Fibroblast of the aortic adventitia (primary cell): ENCODE measurements at regions not wholly inside any gene's neighbourhood (a gene's known extent, or its start where the extent isn't known, plus 50 kb on each side); places are given as distances from the start of the nearest gene placed in this dataset.
A peak's percentile ranks its signal among the peaks of the same experiment; 100 is the strongest.

Experiments used
- DNase-seq: peaks from one replicate; pipeline ENCODE4 v3.0.0-alpha.2; 2010; ENCODE audit warnings: low read depth
- H3K4me3 ChIP-seq: 2 replicates; pipeline ENCODE4 v1.5.1; 2011; ENCODE audit warnings: low read depth, mild to moderate bottlenecking, control low read depth, low read length, moderate library complexity
- TF ChIP-seq, protein P1 (sequence below): IDR thresholded peaks from 2 replicates; pipeline ENCODE4 v1.5.1; 2011; ENCODE audit warnings: mild to moderate bottlenecking, low read length, control low read depth, inconsistent platforms; ENCODE audit not compliant: insufficient read depth

DNA sequence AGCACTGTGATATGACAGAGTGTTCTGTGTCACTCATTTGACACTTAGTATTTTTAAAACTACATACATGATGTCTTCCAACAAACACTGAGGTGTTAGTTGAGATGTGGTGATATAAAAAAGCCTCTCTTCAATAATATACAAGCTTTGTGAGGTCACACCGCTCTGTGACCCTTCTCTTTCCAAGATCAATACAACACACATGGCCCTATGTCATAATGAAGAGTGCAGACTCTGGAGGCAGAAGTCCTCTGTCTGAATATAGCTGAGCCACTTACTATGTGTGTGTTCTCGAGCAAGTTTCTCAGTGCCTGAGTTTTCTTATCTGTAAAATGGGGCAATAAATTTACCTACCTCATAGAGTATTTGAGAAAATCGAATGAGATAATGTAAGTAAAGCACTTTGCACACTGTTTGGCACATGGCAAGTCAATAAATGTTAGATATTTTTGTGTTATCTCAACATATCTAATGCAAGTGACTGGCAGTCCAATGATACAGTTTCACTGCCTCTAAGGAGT lies 499.0 kb upstream of the MARCKS start:
- H3K4me3 ChIP-seq, result no peak overlapping the region
- TF ChIP-seq, protein P1, sequence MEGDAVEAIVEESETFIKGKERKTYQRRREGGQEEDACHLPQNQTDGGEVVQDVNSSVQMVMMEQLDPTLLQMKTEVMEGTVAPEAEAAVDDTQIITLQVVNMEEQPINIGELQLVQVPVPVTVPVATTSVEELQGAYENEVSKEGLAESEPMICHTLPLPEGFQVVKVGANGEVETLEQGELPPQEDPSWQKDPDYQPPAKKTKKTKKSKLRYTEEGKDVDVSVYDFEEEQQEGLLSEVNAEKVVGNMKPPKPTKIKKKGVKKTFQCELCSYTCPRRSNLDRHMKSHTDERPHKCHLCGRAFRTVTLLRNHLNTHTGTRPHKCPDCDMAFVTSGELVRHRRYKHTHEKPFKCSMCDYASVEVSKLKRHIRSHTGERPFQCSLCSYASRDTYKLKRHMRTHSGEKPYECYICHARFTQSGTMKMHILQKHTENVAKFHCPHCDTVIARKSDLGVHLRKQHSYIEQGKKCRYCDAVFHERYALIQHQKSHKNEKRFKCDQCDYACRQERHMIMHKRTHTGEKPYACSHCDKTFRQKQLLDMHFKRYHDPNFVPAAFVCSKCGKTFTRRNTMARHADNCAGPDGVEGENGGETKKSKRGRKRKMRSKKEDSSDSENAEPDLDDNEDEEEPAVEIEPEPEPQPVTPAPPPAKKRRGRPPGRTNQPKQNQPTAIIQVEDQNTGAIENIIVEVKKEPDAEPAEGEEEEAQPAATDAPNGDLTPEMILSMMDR, result no peak
- no peak for DNase-seq

DNA sequence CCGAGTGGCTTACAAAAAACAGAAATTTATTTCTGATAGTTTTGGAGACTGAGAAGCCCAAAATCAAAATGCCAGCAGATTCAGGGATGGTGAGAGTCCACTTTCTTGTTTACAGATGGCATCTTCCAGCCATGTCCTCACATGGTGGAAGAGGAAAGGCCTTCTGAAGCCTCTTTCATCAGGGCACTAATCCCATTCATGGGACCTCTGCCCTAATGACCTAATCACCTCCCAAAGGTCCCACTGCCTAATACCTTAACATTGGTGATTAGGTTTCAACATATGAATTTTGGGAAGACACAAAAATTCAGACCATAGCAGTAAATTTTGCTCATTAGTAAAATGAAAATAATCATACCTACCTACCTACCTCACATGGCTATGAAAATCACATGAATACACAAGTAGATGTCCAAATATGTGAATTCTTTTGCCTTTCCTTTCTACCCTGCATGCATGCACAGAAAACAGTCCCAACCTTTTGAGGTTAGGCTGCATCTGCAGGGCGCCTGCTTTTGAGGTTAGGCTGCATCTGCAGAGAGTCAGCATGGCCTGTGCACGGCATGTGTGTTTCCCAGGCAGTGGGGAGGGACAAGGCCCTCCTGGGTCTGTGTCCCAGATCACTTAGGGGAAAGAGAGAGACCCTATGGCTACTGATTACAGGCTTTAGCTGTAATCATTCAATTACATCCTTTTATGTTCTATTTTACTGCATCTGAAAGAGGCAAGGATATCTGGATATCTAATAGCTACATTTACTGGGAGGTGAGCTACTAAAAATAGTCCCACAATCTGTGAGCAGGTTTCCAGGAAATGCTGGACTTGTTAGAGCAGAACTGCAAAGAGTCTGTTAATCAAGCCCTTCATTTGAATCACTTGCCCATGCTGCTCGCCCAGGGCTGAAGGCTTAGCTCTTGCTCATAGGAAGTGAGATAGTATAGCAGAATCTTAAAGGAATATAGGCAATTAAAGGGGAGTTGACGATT lies 497.7 kb upstream of the MARCKS start:
- DNase-seq, result peak; percentile 68
- H3K4me3 ChIP-seq, result no peak overlapping the region
- TF ChIP-seq, protein P1, result no peak

DNA sequence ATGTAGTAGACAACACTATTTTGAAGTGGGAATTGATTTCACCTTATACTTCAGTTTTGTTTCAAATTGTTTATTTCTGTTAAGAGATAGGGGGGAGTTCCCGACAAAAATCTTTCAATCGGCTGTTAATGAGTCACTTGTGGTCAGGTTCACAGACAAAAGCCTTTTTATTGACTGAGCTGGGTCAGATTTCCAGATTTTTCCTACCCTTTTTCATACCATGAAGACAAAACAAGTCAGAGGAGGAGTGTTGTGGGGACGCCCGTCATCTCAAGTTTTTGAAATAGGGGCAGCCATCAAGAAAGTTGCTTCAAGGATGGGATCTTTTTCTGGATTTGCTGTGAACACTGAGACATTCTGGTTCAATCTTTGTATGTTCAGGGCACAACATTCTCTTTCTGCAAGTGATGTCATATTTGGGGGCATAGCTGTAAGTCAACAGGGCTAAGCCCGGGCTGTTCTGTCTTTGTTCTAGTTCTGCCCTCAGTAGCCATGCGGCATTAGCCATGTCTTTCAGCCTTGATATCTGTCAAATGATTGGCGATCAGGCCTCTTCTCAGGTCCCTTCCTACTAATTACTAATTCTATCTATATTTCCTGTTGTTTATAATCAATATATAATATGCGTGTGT lies 496.0 kb upstream of the MARCKS start:
- TF ChIP-seq, protein P1, result no peak
- H3K4me3 ChIP-seq, result no peak overlapping the region
- DNase-seq, result peak; percentile 56

DNA sequence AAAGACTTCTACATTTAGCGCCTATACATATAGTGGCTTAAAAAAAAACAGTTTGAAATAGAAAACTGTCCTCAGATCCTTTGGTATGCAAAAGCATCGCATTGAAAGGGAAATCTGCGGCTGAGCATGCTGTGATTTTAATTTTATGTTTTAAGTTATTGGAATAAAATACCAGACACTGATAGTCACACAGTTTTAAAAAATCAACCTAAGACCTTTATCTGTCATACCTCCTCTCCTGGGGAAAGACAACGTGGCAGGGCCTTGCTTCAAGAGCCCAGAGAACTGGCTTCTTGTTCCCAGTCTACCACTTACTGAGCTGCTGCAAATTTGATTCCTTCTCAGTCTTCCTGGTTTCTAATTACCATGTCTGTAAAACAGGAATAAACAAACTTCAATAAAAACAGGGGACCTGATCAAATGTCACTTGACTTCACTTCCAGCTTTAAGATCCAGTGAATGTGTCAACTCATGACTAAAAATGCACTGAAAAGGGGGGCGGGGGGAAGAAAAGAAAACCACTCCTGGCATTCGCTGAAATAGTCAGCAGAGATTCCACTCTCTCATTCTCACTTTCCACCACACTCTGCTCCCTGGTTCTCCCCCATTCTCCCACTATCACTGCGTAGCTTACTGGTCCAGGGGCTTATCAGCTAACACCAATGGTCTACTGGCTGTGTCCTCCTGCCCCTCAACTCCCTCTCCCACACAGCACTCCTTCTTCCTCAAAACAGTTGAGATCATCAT lies 494.7 kb upstream of the MARCKS start:
- DNase-seq, result no peak
- no peak overlapping the region for H3K4me3 ChIP-seq
- TF ChIP-seq, protein P1, result no peak

DNA sequence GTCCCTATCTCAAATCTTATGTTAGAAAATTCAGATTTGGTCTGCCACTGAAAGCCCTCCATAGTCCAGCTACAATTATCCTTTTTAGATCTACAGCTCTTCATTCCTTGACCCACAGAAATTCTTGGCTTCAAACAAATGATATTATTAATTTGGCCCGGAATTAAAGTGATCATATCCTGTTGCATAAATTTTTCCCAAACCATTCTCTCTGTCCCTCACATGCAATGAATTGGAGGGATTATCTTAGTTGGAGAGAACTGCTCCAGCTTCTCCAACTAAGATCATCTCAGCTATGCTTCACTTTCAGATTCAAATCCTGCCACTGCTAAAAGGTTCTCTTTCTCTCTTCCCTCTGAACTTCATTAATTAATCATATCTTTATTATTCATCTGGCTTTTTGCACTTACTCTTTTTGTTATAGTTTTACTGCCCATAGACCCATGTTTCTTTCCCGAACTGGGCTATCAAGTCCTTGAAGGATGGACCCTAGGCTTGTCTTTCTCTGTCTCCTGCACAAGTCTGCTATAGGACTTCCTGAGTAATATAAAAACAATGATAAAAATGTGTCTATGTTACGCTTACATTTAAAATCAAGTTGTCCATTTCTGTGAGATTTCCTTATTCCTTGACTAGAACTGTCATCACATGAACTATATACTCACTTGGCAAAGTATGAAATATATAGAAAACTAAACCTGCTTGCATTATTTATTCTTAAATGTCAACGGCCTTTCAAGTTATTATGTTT lies 493.9 kb upstream of the MARCKS start:
- peak; percentile 24 for DNase-seq
- H3K4me3 ChIP-seq, result no peak overlapping the region
- TF ChIP-seq, protein P1, result no peak

DNA sequence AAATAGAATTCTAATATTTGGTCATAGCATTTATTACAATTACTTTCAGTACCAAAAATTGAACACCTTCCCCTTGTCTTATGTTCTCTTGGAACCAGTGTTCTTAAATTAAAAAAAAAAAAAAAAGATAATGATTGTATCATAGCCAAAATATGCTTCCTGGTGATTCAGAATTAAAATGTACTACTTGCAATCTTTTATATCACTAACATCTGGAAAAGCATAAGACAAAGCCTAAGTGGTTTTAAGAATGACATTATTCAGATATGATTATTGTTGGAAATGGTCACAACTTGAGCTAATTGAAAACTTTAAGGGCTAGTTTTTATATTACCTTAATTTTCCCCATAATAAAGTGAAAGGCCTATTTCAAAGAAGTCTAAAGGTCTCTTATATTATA lies 493.3 kb upstream of the MARCKS start:
- DNase-seq, result peak; percentile 53
- no peak overlapping the region for H3K4me3 ChIP-seq
- TF ChIP-seq, protein P1, result no peak
